GM12878 (cell line): ENCODE measurements at regions not wholly inside any gene's neighbourhood (a gene's known extent, or its start where the extent isn't known, plus 50 kb on each side); places are given as distances from the start of the nearest gene placed in this dataset.

Experiments used
- ATAC-seq: fragments of 200-7000 bp; cut with Tn5 transposase; 3 replicates; pipeline ENCODE4 v1.9.1; 2020; ENCODE audit warnings: mild to moderate bottlenecking, moderate library complexity
- BruUV-seq: library from RNA; stranded (reverse); fragments of 400-500 nt; replicated peaks from 2 replicates; lab custom pipeline; 2021; lab: Mats Ljungman, UMichigan
- CTCF ChIA-PET: fragments of 300-600 bp; sonication (Branson Sonifier 250); formaldehyde crosslinking; extraction: SDS; loops from one replicate; lab custom pipeline; 2021; ENCODE audit warnings: inconsistent platforms; lab: Yijun Ruan, JAX
- POLR2A ChIA-PET: fragments of 350-600 bp; formaldehyde crosslinking; extraction: SDS; loops from one replicate; lab custom pipeline; 2021; ENCODE audit warnings: inconsistent platforms; lab: Charles Lee
- RAD21 ChIA-PET: fragments of 300-600 bp; sonication (Branson Sonifier 250); formaldehyde crosslinking; loops from one replicate; lab custom pipeline; 2023; ENCODE audit warnings: antibody characterized with exemption; ENCODE audit not compliant: unreplicated experiment; lab: Charles Lee
- SMC1A ChIA-PET: fragments of 300-600 bp; sonication (Branson Sonifier 250); formaldehyde crosslinking; loops from one replicate; lab custom pipeline; 2023; ENCODE audit not compliant: unreplicated experiment, uncharacterized antibody; lab: Charles Lee
- DNase-seq: peaks from one replicate; pipeline ENCODE4 v3.0.0-alpha.2; 2011; ENCODE audit warnings: low read depth, low spot score
- FAIRE-seq: peaks from 3 replicates; lab custom pipeline; 2011; peaks lifted over from hg19 to GRCh38; lab: Jason Lieb, UNC
- H2AFZ ChIP-seq: 2 replicates; pipeline ENCODE4 v1.6.0; 2011; ENCODE audit warnings: low read depth, low read length, control low read depth; ENCODE audit not compliant: control insufficient read depth
- H3K27ac ChIP-seq: 2 replicates; pipeline ENCODE4 v1.5.1; 2011; ENCODE audit warnings: control low read depth; ENCODE audit not compliant: control insufficient read depth, insufficient read depth
- H3K27me3 ChIP-seq, 2 experiments: replicated peaks in 1 of 2; 2 replicates each; pipeline versions ENCODE4 v1.6.0 to v1.6.1; 2011; ENCODE audit warnings: low read length in 1 of 2; ENCODE audit not compliant: control insufficient read depth in 2 of 2, insufficient read depth in 2 of 2
- H3K36me3 ChIP-seq, 2 experiments: 2 replicates each; pipeline ENCODE4 v1.5.1; 2011; ENCODE audit warnings: low read length in 1 of 2; ENCODE audit not compliant: control insufficient read depth in 2 of 2, insufficient read depth in 2 of 2
- H3K4me1 ChIP-seq: 2 replicates; pipeline ENCODE4 v1.6.1; 2011; ENCODE audit warnings: mild to moderate bottlenecking, low read length, moderate library complexity, mixed read lengths; ENCODE audit not compliant: control insufficient read depth, insufficient read depth
- H3K4me2 ChIP-seq: 2 replicates; pipeline ENCODE4 v1.6.0; 2011; ENCODE audit warnings: control low read depth; ENCODE audit not compliant: control insufficient read depth, insufficient read depth
- H3K4me3 ChIP-seq: fragments of 200-600 bp; sonication (generic); 2 replicates; pipeline ENCODE4 v1.5.1; 2016
- H3K79me2 ChIP-seq: 2 replicates; pipeline ENCODE4 v1.6.0; 2011; ENCODE audit warnings: low read length; ENCODE audit not compliant: control insufficient read depth, insufficient read depth
- H3K9ac ChIP-seq: 2 replicates; pipeline ENCODE4 v1.8.0; 2011; ENCODE audit warnings: low read length, control low read depth, mixed read lengths; ENCODE audit not compliant: control insufficient read depth, insufficient read depth
- H3K9me3 ChIP-seq: replicated peaks from 3 replicates; pipeline ENCODE4 v1.5.1; 2011; ENCODE audit warnings: mild to moderate bottlenecking, low read length; ENCODE audit not compliant: control insufficient read depth, insufficient read depth
- H4K20me1 ChIP-seq: 2 replicates; pipeline ENCODE4 v1.6.0; 2011; ENCODE audit not compliant: control insufficient read depth, insufficient read depth
- CBX5 ChIP-seq: sonication (generic); IDR thresholded peaks from 2 replicates; pipeline ENCODE4 v1.6.1; 2016; ENCODE audit warnings: low read depth, moderate library complexity, mild to moderate bottlenecking, inconsistent platforms
- CHD4 ChIP-seq: fragments of 200-600 bp; sonication (generic); IDR thresholded peaks from 2 replicates; pipeline ENCODE4 v1.6.1; 2016; ENCODE audit warnings: mild to moderate bottlenecking
- CTCF ChIP-seq, 3 experiments: IDR thresholded peaks in 2 of 3; conservative IDR thresholded peaks in 1 of 3; 2 replicates each; pipeline ENCODE4 v1.5.1; 2011; ENCODE audit warnings: low read depth in 3 of 3, low read length in 3 of 3, mild to moderate bottlenecking in 3 of 3, control low read depth in 2 of 3, moderate library complexity in 2 of 3, inconsistent platforms in 1 of 3, mixed read lengths in 1 of 3; ENCODE audit not compliant: control insufficient read depth in 2 of 3, insufficient read depth in 1 of 3; ENCODE audit errors: extremely low read depth in 1 of 3
- EGR1 ChIP-seq, 2 experiments: IDR thresholded peaks; 1 replicate in 1 of 2; 2 replicates in 1 of 2; pipeline ENCODE4 v1.6.1; 2011 to 2012; ENCODE audit warnings: low read depth in 2 of 2, low read length in 2 of 2, borderline replicate concordance in 1 of 2, mild to moderate bottlenecking in 1 of 2, moderate library complexity in 1 of 2
- EP300 ChIP-seq, 2 experiments: fragments of 150-350 bp in 1 of 2; IDR thresholded peaks; 2 replicates each; pipeline ENCODE4 v1.6.1; 2011 to 2012; ENCODE audit warnings: low read depth in 2 of 2, low read length in 2 of 2, borderline replicate concordance in 1 of 2, improper control_type of control experiment in 1 of 2, inconsistent platforms in 1 of 2; ENCODE audit not compliant: control insufficient read depth in 1 of 2
- MEF2B ChIP-seq: fragments of 450-650 bp; IDR thresholded peaks from 2 replicates; pipeline ENCODE4 v1.6.1; 2018; ENCODE audit warnings: mild to moderate bottlenecking, moderate library complexity; ENCODE audit not compliant: partially characterized antibody, poor library complexity, severe bottlenecking
- PAX5 ChIP-seq: IDR thresholded peaks from 2 replicates; pipeline ENCODE4 v1.6.1; 2011; ENCODE audit warnings: low read depth, low read length, borderline replicate concordance
- RUNX3 ChIP-seq: IDR thresholded peaks from 2 replicates; pipeline ENCODE4 v1.6.1; 2012; ENCODE audit warnings: low read length, inconsistent platforms
- TCF3 ChIP-seq: IDR thresholded peaks from 2 replicates; pipeline ENCODE4 v1.6.1; 2012; ENCODE audit warnings: low read depth, mild to moderate bottlenecking, low read length, borderline replicate concordance; ENCODE audit not compliant: insufficient read depth
- ZNF687 ChIP-seq: fragments of 450-650 bp; IDR thresholded peaks from 2 replicates; pipeline ENCODE4 v1.6.1; 2017; ENCODE audit warnings: mild to moderate bottlenecking, moderate library complexity
- WGBS: methylation state at CpG from one replicate; pipeline ENCODE4 v1.1.6; 2016; ENCODE audit warnings: low lambda C conversion rate; ENCODE audit not compliant: insufficient replicate concordance, insufficient coverage; ENCODE audit errors: missing lambda C conversion rate; 5-methylcytosine and 5-hydroxymethylcytosine counted together
- in situ Hi-C: fragments of 300-500 bp; cut with MboI; formaldehyde crosslinking; loops from 9 replicates; pipeline ENCODE4 v1.14.3; 2018; ENCODE audit warnings: mixed read lengths
- intact Hi-C: fragments of 100-400 bp; cut with micrococcal nuclease; formaldehyde crosslinking; loops from one replicate; pipeline ENCODE4 v1.14.2; 2022; ENCODE audit not compliant: unreplicated experiment

- Histone ChIP-seq H3K9ac (no peak overlapping the region), H3K79me2 (no peaks in the 10 kb centered on the region), H3K27ac (no peak overlapping the region), H3K9me3 (no peaks in the 10 kb centered on the region), H3K4me2 (no peak overlapping the region), H4K20me1 (no peaks in the 10 kb centered on the region), H3K4me1 (peaks cover 10% of the 10 kb centered on the region), H2AFZ (no peak overlapping the region), H3K36me3 (no peaks in the 10 kb centered on the region), H3K4me3 (no peak overlapping the region), H3K27me3 (no peaks in the 10 kb centered on the region)
- FAIRE-seq: no peak
- in situ Hi-C loops (no loop called here), intact Hi-C loops (no loop called here)
- POLR2A ChIA-PET: no interaction called here
- TF ChIP-seq CTCF (IDR thresholded peaks at IDR 0.05 in 2 of 3, conservative IDR thresholded peaks at IDR 0.05 in 1 of 3; ENCODE audit: control insufficient read depth in 2 of 3, extremely low read depth in 1 of 3, insufficient read depth in 1 of 3, low read depth in 3 of 3, low read length in 3 of 3) (no peak), RUNX3 (no peak), EGR1 (IDR thresholded peaks at IDR 0.05; ENCODE audit: borderline replicate concordance in 1 of 2, low read depth in 2 of 2, low read length in 2 of 2) (no peak), CBX5 (no peak), PAX5 (no peak), EP300 (IDR thresholded peaks at IDR 0.05; ENCODE audit: borderline replicate concordance in 1 of 2, control insufficient read depth in 1 of 2, low read depth in 2 of 2, low read length in 2 of 2) (no peak), CHD4 (no peak), ZNF687 (no peak), TCF3 (no peak), MEF2B (no peak)
- RAD21 ChIA-PET: no interaction called here
- ATAC-seq: no peak
- SMC1A ChIA-PET: no interaction called here
- CTCF ChIA-PET: no interaction called here
- DNase-seq: no peak
- BruUV-seq: no TSS peak
- WGBS: 0% methylated on average over 2 of the region's 2 CpGs
These were observed 83.5 kb upstream of the CCN6 start for GRCh38 chr6:111970426-111970825.
